Left ventricle myocardium inferior (tissue), 1 donor: ENCODE measurements at regions not wholly inside any gene's neighbourhood (a gene's known extent, or its start where the extent isn't known, plus 50 kb on each side); places are given as distances from the start of the nearest gene placed in this dataset.

ENCODE experiments used
- DNase-seq: peaks from one replicate; pipeline ENCODE4 v3.0.0-alpha.2; 2020
- H3K27ac ChIP-seq: fragments of 200-600 bp; replicated peaks from 2 replicates; pipeline ENCODE4 v1.8.0; 2021
- H3K27me3 ChIP-seq: fragments of 200-600 bp; 2 replicates; pipeline ENCODE4 v1.8.0; 2021; ENCODE audit warnings: low read depth
- H3K36me3 ChIP-seq: fragments of 200-600 bp; 2 replicates; pipeline ENCODE4 v1.8.0; 2021
- H3K4me1 ChIP-seq: fragments of 200-600 bp; 2 replicates; pipeline ENCODE4 v1.8.0; 2021
- H3K4me3 ChIP-seq: fragments of 200-600 bp; 2 replicates; pipeline ENCODE4 v1.8.0; 2021; ENCODE audit warnings: mild to moderate bottlenecking, moderate library complexity
- H3K9me3 ChIP-seq: fragments of 200-600 bp; replicated peaks from 2 replicates; pipeline ENCODE4 v1.8.0; 2021
- intact Hi-C: fragments of 100-400 bp; cut with micrococcal nuclease; formaldehyde crosslinking; loops from one replicate; pipeline ENCODE4 v1.11.0; 2022
- TF ChIP-seq, protein P1 (sequence below): fragments of 200-600 bp; IDR thresholded peaks from 2 replicates; pipeline ENCODE4 v1.8.0; 2021; ENCODE audit warnings: antibody characterized with exemption, mild to moderate bottlenecking, borderline replicate concordance
- donor health status: DM: no; HTN: yes; CAD: no; lungs with severe emphysema.

DNA sequence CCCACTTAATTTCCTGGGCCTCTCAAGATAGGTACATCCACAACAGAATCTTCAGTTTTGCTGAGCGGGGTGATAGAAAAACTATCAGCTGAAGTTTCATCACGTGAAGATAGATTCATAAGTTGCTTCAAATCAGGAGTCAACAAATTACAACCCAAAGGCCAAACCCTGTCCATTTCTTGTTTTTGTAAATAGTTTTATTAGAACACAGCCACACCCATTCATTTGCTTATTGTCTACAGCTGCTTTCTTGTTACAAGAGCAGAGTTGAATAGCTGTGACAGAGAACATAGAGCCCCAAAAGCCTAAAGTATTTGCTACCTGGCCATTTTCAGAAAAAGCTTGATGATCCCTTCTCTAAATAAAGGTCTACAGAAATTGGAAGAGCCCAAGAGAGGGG lies 300.1 kb upstream of the CDH5 start:
- H3K4me3 ChIP-seq: no peak overlapping the region
- intact Hi-C loops: no loop called here
- H3K9me3 ChIP-seq: no peaks in the 10 kb centered on the region
- no peak for DNase-seq
- peak overlapping the region; percentile 27 for H3K27ac ChIP-seq
- peaks cover 30% of the 10 kb centered on the region for H3K4me1 ChIP-seq
- peaks cover 4% of the 10 kb centered on the region for H3K27me3 ChIP-seq
- no peaks in the 10 kb centered on the region for H3K36me3 ChIP-seq
- TF ChIP-seq, protein P1, sequence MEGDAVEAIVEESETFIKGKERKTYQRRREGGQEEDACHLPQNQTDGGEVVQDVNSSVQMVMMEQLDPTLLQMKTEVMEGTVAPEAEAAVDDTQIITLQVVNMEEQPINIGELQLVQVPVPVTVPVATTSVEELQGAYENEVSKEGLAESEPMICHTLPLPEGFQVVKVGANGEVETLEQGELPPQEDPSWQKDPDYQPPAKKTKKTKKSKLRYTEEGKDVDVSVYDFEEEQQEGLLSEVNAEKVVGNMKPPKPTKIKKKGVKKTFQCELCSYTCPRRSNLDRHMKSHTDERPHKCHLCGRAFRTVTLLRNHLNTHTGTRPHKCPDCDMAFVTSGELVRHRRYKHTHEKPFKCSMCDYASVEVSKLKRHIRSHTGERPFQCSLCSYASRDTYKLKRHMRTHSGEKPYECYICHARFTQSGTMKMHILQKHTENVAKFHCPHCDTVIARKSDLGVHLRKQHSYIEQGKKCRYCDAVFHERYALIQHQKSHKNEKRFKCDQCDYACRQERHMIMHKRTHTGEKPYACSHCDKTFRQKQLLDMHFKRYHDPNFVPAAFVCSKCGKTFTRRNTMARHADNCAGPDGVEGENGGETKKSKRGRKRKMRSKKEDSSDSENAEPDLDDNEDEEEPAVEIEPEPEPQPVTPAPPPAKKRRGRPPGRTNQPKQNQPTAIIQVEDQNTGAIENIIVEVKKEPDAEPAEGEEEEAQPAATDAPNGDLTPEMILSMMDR: no peak

- Histone ChIP-seq H3K27ac (peak overlapping the region; percentile 27), H3K27me3 (peaks cover 4% of the 10 kb centered on the region), H3K36me3 (no peaks in the 10 kb centered on the region), H3K9me3 (no peaks in the 10 kb centered on the region), H3K4me3 (no peak overlapping the region), H3K4me1 (peaks cover 25% of the 10 kb centered on the region)
- intact Hi-C loops: no loop called here
- TF ChIP-seq, protein P1: no peak
- DNase-seq: no peak
These were observed 300.6 kb upstream of the CDH5 start for GRCh38 chr16:66065925-66066324.

GRCh38 chr16:66064801-66065530 lies 301.5 kb upstream of the CDH5 start:
- no peak overlapping the region for H3K4me3 ChIP-seq
- H3K4me1 ChIP-seq: peaks cover 15% of the 10 kb centered on the region
- no peaks in the 10 kb centered on the region for H3K36me3 ChIP-seq
- peaks cover 6% of the 10 kb centered on the region for H3K27me3 ChIP-seq
- H3K9me3 ChIP-seq: no peaks in the 10 kb centered on the region
- intact Hi-C loops: no loop called here
- no peak for DNase-seq
- H3K27ac ChIP-seq: no peak overlapping the region
- TF ChIP-seq, protein P1: no peak

DNA sequence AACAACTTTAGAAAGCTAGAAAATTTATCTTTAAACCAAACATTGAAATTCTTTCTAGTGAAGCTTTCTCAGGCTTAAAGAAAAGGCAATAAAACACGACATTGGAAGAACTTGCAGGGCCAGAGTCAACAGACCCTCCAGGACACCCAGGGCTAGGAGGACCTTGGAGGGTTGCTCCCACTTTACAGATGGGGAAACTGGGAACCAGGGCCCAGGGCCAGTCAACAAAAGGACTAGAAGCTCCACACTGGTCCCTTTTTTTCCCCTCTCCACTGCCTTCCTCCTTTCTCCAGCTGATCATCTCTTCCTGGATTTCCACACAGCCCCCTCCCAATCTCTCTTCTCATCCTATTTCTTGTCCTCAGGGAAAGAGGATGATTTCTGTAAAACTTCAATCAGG lies 307.7 kb upstream of the CDH5 start:
- TF ChIP-seq, protein P1: no peak
- no peak overlapping the region for H3K4me3 ChIP-seq
- no peaks in the 10 kb centered on the region for H3K4me1 ChIP-seq
- H3K36me3 ChIP-seq: no peaks in the 10 kb centered on the region
- H3K27ac ChIP-seq: no peak overlapping the region
- DNase-seq: no peak
- intact Hi-C loops: no loop called here
- peaks cover 20% of the 10 kb centered on the region for H3K27me3 ChIP-seq
- H3K9me3 ChIP-seq: no peaks in the 10 kb centered on the region

- Histone ChIP-seq H3K27ac (no peak overlapping the region), H3K27me3 (peaks cover 20% of the 10 kb centered on the region), H3K4me3 (no peak overlapping the region), H3K9me3 (no peaks in the 10 kb centered on the region), H3K36me3 (no peaks in the 10 kb centered on the region), H3K4me1 (no peaks in the 10 kb centered on the region)
- TF ChIP-seq, protein P1: no peak
- no peak for DNase-seq
- intact Hi-C loops: no loop called here
These were observed 308.3 kb upstream of the CDH5 start for GRCh38 chr16:66058172-66058691.
